Stimulated activated CD8-positive, alpha-beta memory T cell treated with anti-CD3 and anti-CD28 coated beads, Interleukin-2, amount 100 ng/mL, for 1 hour (primary cell): ENCODE measurements at regions not wholly inside any gene's neighbourhood (a gene's known extent, or its start where the extent isn't known, plus 50 kb on each side); places are given as distances from the start of the nearest gene placed in this dataset.

Experiments
- DNase-seq, 2 donors: peaks; one replicate each; pipeline ENCODE4 v3.0.0-alpha.2; 2020; ENCODE audit warnings: low read depth in 2 of 2

DNA sequence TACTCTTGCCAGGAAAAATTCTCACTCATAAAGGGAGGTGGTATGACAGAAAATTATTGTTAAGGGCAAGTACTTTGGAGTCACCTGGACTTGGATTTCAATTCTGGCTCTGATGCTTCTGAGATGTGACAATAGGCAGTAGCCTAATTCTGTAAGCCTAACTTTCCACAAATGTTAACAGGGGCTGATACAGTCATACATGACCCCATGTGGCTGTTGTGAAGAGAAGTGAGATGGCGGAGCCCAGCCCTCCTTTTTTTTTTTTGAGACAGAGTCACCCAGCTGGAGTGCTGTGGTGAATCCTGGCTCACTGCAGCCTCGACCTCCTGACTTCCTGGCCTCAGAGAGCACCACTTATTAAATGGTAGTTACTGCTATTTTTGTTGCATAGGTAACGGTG, 54.4 kb upstream of the IRF2 start:
- DNase-seq = no peak

DNA sequence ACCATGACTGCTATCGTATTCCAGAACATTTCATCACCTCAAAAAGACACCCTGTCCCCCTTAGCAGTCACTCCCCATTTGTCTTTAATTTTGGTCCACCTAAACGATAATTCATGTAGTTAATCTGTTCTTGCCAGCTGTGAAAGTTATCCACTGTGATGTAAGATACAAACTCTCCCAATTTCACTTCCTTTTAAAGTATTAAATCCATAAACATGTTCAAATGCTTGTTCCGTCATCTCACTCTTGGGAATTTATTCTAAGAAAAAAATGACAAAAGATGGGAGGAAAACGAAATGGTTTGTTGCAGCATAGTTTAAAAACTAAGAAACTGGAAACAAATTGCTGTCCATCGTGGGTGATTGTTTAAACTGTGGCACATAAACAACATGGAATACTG, 53.7 kb upstream of the IRF2 start:
- no peak for DNase-seq

DNA sequence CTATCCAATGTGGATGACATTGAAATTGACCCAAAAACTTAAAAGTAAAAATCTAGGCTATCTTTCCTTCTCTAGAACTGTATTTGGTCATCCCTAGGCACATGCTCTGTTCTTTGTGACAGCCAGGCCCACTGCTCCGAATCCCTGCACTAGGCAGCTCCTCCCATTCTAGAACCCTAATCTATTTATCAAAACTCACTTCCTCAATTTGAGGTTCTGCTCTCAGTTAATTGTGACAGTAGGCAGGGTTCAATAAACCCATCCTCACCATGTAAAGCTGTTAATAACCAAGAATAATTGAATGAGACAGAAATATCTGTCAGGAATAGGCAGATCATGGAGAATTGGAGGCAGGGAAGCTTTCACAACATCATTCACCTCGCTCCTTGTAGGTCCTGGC, 51.9 kb upstream of the IRF2 start:
- no peak for DNase-seq
